ENCODE measurements at regions not wholly inside any gene's neighbourhood (a gene's known extent, or its start where the extent isn't known, plus 50 kb on each side); places are given as distances from the start of the nearest gene placed in this dataset.

GRCh38 chr11:41920374-41920773, 460.9 kb upstream of the LRRC4C start:
- ATAC-seq (no peak), DNase-seq (ENCODE audit: low read depth, low spot score) (no peak)
- no peak overlapping the region for H3K4me3 ChIP-seq (ENCODE audit: low read depth in 2 of 2, low read length in 2 of 2)
- H3K9me3 ChIP-seq (ENCODE audit: control insufficient read depth, insufficient read depth, low read depth, low read length), result no peaks in the 10 kb centered on the region
- intact Hi-C loops (cut with micrococcal nuclease; ENCODE audit: unreplicated experiment) (no loop called here), in situ Hi-C loops (cut with HindIII; ENCODE audit: low pct_unique_long_range_greater_than_20kb, low sequenced_read_pairs) (no loop called here)
- TF ChIP-seq, protein P1, sequence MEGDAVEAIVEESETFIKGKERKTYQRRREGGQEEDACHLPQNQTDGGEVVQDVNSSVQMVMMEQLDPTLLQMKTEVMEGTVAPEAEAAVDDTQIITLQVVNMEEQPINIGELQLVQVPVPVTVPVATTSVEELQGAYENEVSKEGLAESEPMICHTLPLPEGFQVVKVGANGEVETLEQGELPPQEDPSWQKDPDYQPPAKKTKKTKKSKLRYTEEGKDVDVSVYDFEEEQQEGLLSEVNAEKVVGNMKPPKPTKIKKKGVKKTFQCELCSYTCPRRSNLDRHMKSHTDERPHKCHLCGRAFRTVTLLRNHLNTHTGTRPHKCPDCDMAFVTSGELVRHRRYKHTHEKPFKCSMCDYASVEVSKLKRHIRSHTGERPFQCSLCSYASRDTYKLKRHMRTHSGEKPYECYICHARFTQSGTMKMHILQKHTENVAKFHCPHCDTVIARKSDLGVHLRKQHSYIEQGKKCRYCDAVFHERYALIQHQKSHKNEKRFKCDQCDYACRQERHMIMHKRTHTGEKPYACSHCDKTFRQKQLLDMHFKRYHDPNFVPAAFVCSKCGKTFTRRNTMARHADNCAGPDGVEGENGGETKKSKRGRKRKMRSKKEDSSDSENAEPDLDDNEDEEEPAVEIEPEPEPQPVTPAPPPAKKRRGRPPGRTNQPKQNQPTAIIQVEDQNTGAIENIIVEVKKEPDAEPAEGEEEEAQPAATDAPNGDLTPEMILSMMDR (IDR thresholded peaks at IDR 0.05), result no peak
- TF ChIP-seq REST (IDR thresholded peaks at IDR 0.05; ENCODE audit: insufficient read depth in 1 of 2, low read depth in 2 of 2, low read length in 1 of 2) (no peak), SIN3A (IDR thresholded peaks at IDR 0.05; ENCODE audit: borderline replicate concordance, insufficient read depth, low read depth, low read length) (no peak), TCF7L2 (IDR thresholded peaks at IDR 0.05; ENCODE audit: low read depth, low read length) (no peak), POLR2AphosphoS5 (IDR thresholded peaks at IDR 0.05; ENCODE audit: low read depth, low read length) (no peak)
- no peaks in the 10 kb centered on the region for H3K27me3 ChIP-seq (ENCODE audit: control insufficient read depth, insufficient read depth, low read length)
- no TSS peak for BruUV-seq (replicated peaks)
- H3K36me3 ChIP-seq (ENCODE audit: control insufficient read depth, insufficient read depth, low read length), result no peaks in the 10 kb centered on the region
- H3K27ac ChIP-seq (ENCODE audit: low read length), result no peak overlapping the region
- no peaks in the 10 kb centered on the region for H3K4me1 ChIP-seq (ENCODE audit: control insufficient read depth, insufficient read depth, low read length)
- ChIA-PET POLR2A (no interaction called here), CTCF (no interaction called here)

DNA sequence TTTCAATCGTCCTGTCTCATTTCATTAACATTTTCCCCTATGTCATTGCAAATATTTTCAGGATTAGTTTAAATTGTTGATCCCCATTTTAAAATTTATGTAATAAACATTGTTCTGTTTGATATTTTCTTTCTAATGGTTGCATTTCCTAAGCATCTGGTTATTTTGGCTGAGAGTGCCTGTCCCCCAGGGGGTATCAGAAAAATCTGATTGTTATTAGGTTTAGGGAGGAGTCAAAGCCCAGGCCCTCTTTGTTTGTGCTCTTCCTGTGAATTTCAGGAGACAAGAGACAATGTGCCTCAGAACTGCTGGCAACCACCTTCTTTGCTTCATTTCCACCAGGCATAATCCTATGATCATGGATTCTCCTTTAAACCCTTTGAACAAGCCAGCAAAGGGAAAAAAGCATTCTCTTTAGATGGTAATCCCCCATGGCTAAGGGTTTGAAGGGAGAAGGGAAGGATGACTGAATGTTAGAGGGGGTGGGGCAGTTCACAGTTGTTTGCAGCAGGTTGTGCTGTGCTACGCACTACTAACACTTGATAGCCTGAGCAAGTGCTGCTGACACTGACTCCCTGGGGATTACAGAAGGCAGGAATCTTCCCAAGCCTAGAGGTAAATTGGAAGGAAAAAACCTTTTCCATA, 462.4 kb upstream of the LRRC4C start:
- Histone ChIP-seq H3K36me3 (ENCODE audit: control insufficient read depth, insufficient read depth, low read length) (no peaks in the 10 kb centered on the region), H3K27me3 (ENCODE audit: control insufficient read depth, insufficient read depth, low read length) (no peaks in the 10 kb centered on the region), H3K27ac (ENCODE audit: low read length) (no peak overlapping the region), H3K9me3 (ENCODE audit: control insufficient read depth, insufficient read depth, low read depth, low read length) (no peaks in the 10 kb centered on the region), H3K4me3 (ENCODE audit: low read depth in 2 of 2, low read length in 2 of 2) (no peak overlapping the region), H3K4me1 (ENCODE audit: control insufficient read depth, insufficient read depth, low read length) (no peaks in the 10 kb centered on the region)
- TF ChIP-seq SIN3A (IDR thresholded peaks at IDR 0.05; ENCODE audit: borderline replicate concordance, insufficient read depth, low read depth, low read length), result no peak
- TF ChIP-seq TCF7L2 (IDR thresholded peaks at IDR 0.05; ENCODE audit: low read depth, low read length), result no peak
- TF ChIP-seq POLR2AphosphoS5 (IDR thresholded peaks at IDR 0.05; ENCODE audit: low read depth, low read length), result no peak
- no peak for TF ChIP-seq REST (IDR thresholded peaks at IDR 0.05; ENCODE audit: insufficient read depth in 1 of 2, low read depth in 2 of 2, low read length in 1 of 2)
- TF ChIP-seq, protein P1 (IDR thresholded peaks at IDR 0.05), result no peak
- in situ Hi-C loops (cut with HindIII; ENCODE audit: low pct_unique_long_range_greater_than_20kb, low sequenced_read_pairs), result no loop called here
- ChIA-PET POLR2A (no interaction called here), CTCF (no interaction called here)
- intact Hi-C loops (cut with micrococcal nuclease; ENCODE audit: unreplicated experiment), result no loop called here
- DNase-seq (ENCODE audit: low read depth, low spot score) (no peak), ATAC-seq (no peak)
- no TSS peak for BruUV-seq (replicated peaks)

Data from Panc1 (cell line).